GM19397 (cell line): ENCODE measurements at regions not wholly inside any gene's neighbourhood (a gene's known extent, or its start where the extent isn't known, plus 50 kb on each side); places are given as distances from the start of the nearest gene placed in this dataset.

ENCODE experiments used
- ATAC-seq: cut with Tn5 transposase; IDR thresholded peaks from one replicate; pipeline ENCODE4 v1.9.1; 2021; ENCODE audit warnings: mild to moderate bottlenecking, moderate library complexity; ENCODE audit not compliant: unreplicated experiment

- no peak for ATAC-seq
Measured at GRCh38 chr7:35508623-35509400, 186.1 kb downstream of the HERPUD2 start.

- ATAC-seq: no peak
Measured at GRCh38 chr7:35505066-35505465, 189.9 kb downstream of the HERPUD2 start.

GRCh38 chr7:35504365-35504764, 190.6 kb downstream of the HERPUD2 start:
- no peak for ATAC-seq

- ATAC-seq: no peak
Measured at GRCh38 chr7:35501681-35502080, 193.3 kb downstream of the HERPUD2 start.

GRCh38 chr7:35499226-35499625, 195.7 kb downstream of the HERPUD2 start:
- ATAC-seq: no peak

- no peak for ATAC-seq
Measured at GRCh38 chr7:35498416-35498815, 196.5 kb downstream of the HERPUD2 start.

- no peak for ATAC-seq
Measured at GRCh38 chr7:35495844-35496243, 199.1 kb downstream of the HERPUD2 start.

- ATAC-seq: no peak
Measured at GRCh38 chr7:35495377-35495776, 199.6 kb downstream of the HERPUD2 start.

GRCh38 chr7:35494407-35494806, 200.5 kb downstream of the HERPUD2 start:
- ATAC-seq: no peak

GRCh38 chr7:35492451-35493175, 202.3 kb downstream of the HERPUD2 start:
- no peak for ATAC-seq

- no peak for ATAC-seq
Measured at GRCh38 chr7:35491233-35491632, 203.7 kb downstream of the HERPUD2 start.

GRCh38 chr7:35487841-35488240, 207.1 kb downstream of the HERPUD2 start:
- ATAC-seq: no peak

- ATAC-seq: no peak
Measured at GRCh38 chr7:35487402-35487801, 207.5 kb downstream of the HERPUD2 start.

- no peak for ATAC-seq
Measured at GRCh38 chr7:35485436-35485835, 209.5 kb downstream of the HERPUD2 start.

GRCh38 chr7:35483568-35483967, 211.4 kb downstream of the HERPUD2 start:
- ATAC-seq: no peak

- ATAC-seq: no peak
Measured at GRCh38 chr7:35482231-35482630, 212.7 kb downstream of the HERPUD2 start.

- ATAC-seq: no peak
Measured at GRCh38 chr7:35480806-35481205, 214.1 kb downstream of the HERPUD2 start.

GRCh38 chr7:35477609-35478008, 217.3 kb downstream of the HERPUD2 start:
- ATAC-seq: no peak

GRCh38 chr7:35474100-35474499, 220.2 kb upstream of the TBX20 start:
- ATAC-seq: no peak

- no peak for ATAC-seq
Measured at GRCh38 chr7:35468606-35469005, 214.7 kb upstream of the TBX20 start.

- no peak for ATAC-seq
Measured at GRCh38 chr7:35467456-35467978, 213.6 kb upstream of the TBX20 start.

- ATAC-seq: no peak
Measured at GRCh38 chr7:35465791-35466336, 212.0 kb upstream of the TBX20 start.
